Thyroid gland (tissue), 4 donors: ENCODE measurements at regions not wholly inside any gene's neighbourhood (a gene's known extent, or its start where the extent isn't known, plus 50 kb on each side); places are given as distances from the start of the nearest gene placed in this dataset.

Source experiments
- DNase-seq, 2 donors: peaks; one replicate each; pipeline ENCODE4 v3.0.0-alpha.2; 2019
- H3K27ac ChIP-seq, 3 donors: fragments of 200-600 bp; sonication (generic); 1 replicate in 2 of 3; 2 replicates in 1 of 3; pipeline ENCODE4 v1.5.1; 2016 to 2019; ENCODE audit warnings: mild to moderate bottlenecking in 1 of 3, moderate library complexity in 1 of 3
- H3K27me3 ChIP-seq: fragments of 200-600 bp; sonication (generic); one replicate; pipeline ENCODE4 v1.5.1; 2019
- H3K36me3 ChIP-seq, 2 donors: fragments of 200-600 bp; sonication (generic); one replicate each; pipeline ENCODE4 v1.5.1; 2016 to 2019
- H3K4me1 ChIP-seq, 2 donors: fragments of 200-600 bp; sonication (generic); one replicate each; pipeline ENCODE4 v1.5.1; 2017 to 2019
- H3K4me3 ChIP-seq, 3 donors: fragments of 200-600 bp; sonication (generic); replicated peaks in 1 of 3; 1 replicate in 2 of 3; 2 replicates in 1 of 3; pipeline ENCODE4 v1.5.1; 2016; ENCODE audit warnings: mild to moderate bottlenecking in 1 of 3
- H3K9me3 ChIP-seq: fragments of 200-600 bp; sonication (generic); one replicate; pipeline ENCODE4 v1.5.1; 2017
- CTCF ChIP-seq, 6 experiments: fragments of 200-600 bp in 3 of 6; fragments of 450-650 bp in 3 of 6; sonication (generic) in 3 of 6; IDR thresholded peaks; one replicate each; pipeline ENCODE4 v1.5.1; 2016 to 2019; ENCODE audit warnings: antibody characterized with exemption in 6 of 6, mild to moderate bottlenecking in 2 of 6, inconsistent platforms in 1 of 6, moderate library complexity in 1 of 6
- POLR2A ChIP-seq, 2 donors: fragments of 450-650 bp; IDR thresholded peaks; one replicate each; pipeline ENCODE4 v1.6.1; 2017; ENCODE audit warnings: antibody characterized with exemption in 2 of 2, mild to moderate bottlenecking in 2 of 2, moderate library complexity in 1 of 2
- WGBS, 2 donors: methylation state at CpG; one replicate each; pipeline ENCODE4 v1.1.5; 2017; 5-methylcytosine and 5-hydroxymethylcytosine counted together
- intact Hi-C: fragments of 100-400 bp; cut with DNase I; formaldehyde crosslinking; loops from one replicate; pipeline ENCODE4 v1.15.1; 2023

- no peak for DNase-seq
- Histone ChIP-seq H3K9me3 (no peaks in the 10 kb centered on the region), H3K4me3 (no peak overlapping the region), H3K4me1 (peaks cover 9 to 10% of the 10 kb centered on the region in 2 donors), H3K27ac (no peak overlapping the region), H3K36me3 (no peaks in the 10 kb centered on the region), H3K27me3 (no peaks in the 10 kb centered on the region)
- WGBS, 2 donors: 82 to 86% methylated on average over 2 of the region's 2 CpGs
- intact Hi-C loops: no loop called here
- TF ChIP-seq CTCF (IDR thresholded peaks at IDR 0.05): no peak
Measured at GRCh38 chr7:80319461-80319860, 184.8 kb downstream of the GNAI1 start.

DNA sequence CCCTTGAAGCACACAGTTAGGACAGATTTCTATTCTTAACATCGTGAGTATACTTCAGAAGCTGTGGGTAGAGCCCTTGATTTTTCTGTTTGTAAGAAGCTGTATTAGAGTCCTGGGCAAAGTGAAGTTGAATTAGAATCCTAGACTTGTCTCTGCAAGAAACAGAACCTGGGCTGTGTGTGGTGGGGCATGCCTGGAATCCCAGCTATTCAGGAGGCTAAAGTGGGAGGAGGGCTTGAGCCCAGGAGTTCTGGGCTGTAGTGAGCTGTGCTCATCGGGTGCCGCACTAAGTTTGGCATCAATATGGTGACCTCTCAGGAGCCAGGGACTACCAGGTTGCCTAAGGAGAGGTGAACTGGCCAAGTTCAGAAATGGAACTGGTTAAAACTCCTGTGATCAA, 183.4 kb downstream of the GNAI1 start:
- intact Hi-C loops: no loop called here
- Histone ChIP-seq H3K27me3 (no peaks in the 10 kb centered on the region), H3K36me3 (no peaks in the 10 kb centered on the region), H3K27ac (no peak overlapping the region), H3K4me1 (peaks cover 17 to 20% of the 10 kb centered on the region in 2 donors), H3K9me3 (no peaks in the 10 kb centered on the region), H3K4me3 (no peak overlapping the region)
- TF ChIP-seq CTCF (IDR thresholded peaks at IDR 0.05) (no peak), POLR2A (IDR thresholded peaks at IDR 0.05) (no peak)
- WGBS, 2 donors: 92 to 100% methylated on average over 3 of the region's 3 CpGs
- DNase-seq: no peak

DNA sequence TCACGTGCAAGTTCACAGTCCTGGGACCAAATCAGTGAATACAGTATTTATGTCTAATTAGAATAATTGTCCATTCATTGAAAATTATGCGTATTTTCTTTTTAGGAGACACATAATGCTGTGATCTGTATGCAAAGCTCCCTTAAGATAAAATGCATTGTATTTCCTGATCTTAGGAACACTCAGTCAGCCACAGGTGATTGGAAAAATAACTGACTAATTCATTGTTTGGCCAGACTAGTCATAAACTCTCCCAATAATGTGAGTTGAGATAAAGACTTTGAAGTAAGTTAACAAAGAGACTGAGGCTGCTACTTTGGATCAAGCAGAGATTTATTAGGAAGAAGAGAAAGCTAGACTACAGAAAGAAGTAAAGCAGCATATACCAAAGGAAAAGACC, 182.2 kb downstream of the GNAI1 start:
- DNase-seq: no peak
- no peaks in the 10 kb centered on the region for H3K9me3 ChIP-seq
- intact Hi-C loops: no loop called here
- 95 to 98% methylated on average over 2 of the region's 2 CpGs for WGBS, 2 donors
- H3K4me1 ChIP-seq: peaks cover 30 to 33% of the 10 kb centered on the region in 2 donors
- TF ChIP-seq POLR2A (IDR thresholded peaks at IDR 0.05) (no peak), CTCF (IDR thresholded peaks at IDR 0.05) (no peak)
- H3K27me3 ChIP-seq: no peaks in the 10 kb centered on the region
- H3K36me3 ChIP-seq: no peaks in the 10 kb centered on the region
- no peak overlapping the region for H3K27ac ChIP-seq
- no peak overlapping the region for H3K4me3 ChIP-seq

- Histone ChIP-seq H3K4me1 (peaks cover 34 to 36% of the 10 kb centered on the region in 2 donors), H3K27me3 (no peaks in the 10 kb centered on the region), H3K36me3 (no peaks in the 10 kb centered on the region), H3K4me3 (no peak overlapping the region), H3K9me3 (no peaks in the 10 kb centered on the region), H3K27ac (peak overlapping the region; percentile 71 to 88 (median 80))
- TF ChIP-seq CTCF (IDR thresholded peaks at IDR 0.05) (no peak), POLR2A (IDR thresholded peaks at IDR 0.05) (no peak)
- intact Hi-C loops: no loop called here
- 37 to 44% methylated on average over 3 of the region's 3 CpGs for WGBS, 2 donors
- peak; percentile 73 to 80 for DNase-seq
Measured at GRCh38 chr7:80313716-80314115, 179.1 kb downstream of the GNAI1 start.

GRCh38 chr7:80313067-80313626, 178.5 kb downstream of the GNAI1 start:
- no peaks in the 10 kb centered on the region for H3K9me3 ChIP-seq
- intact Hi-C loops: no loop called here
- H3K27ac ChIP-seq: peak overlapping the region in 2 of 3 donors; percentile 29 to 88
- TF ChIP-seq CTCF (IDR thresholded peaks at IDR 0.05): no peak
- TF ChIP-seq POLR2A (IDR thresholded peaks at IDR 0.05): no peak
- no peak overlapping the region for H3K4me3 ChIP-seq
- H3K27me3 ChIP-seq: no peaks in the 10 kb centered on the region
- no peaks in the 10 kb centered on the region for H3K36me3 ChIP-seq
- peaks cover 34 to 36% of the 10 kb centered on the region in 2 donors for H3K4me1 ChIP-seq
- 95 to 97% methylated on average over 6 of the region's 6 CpGs for WGBS, 2 donors
- DNase-seq: no peak
